OCI-M2 (cell line): ENCODE measurements at regions not wholly inside any gene's neighbourhood (a gene's known extent, or its start where the extent isn't known, plus 50 kb on each side); places are given as distances from the start of the nearest gene placed in this dataset.

ENCODE experiments used
- DNase-seq: peaks from one replicate; lab custom pipeline; 2025; ENCODE audit not compliant: unreplicated experiment; lab: John Stamatoyannopoulos, UW

DNA sequence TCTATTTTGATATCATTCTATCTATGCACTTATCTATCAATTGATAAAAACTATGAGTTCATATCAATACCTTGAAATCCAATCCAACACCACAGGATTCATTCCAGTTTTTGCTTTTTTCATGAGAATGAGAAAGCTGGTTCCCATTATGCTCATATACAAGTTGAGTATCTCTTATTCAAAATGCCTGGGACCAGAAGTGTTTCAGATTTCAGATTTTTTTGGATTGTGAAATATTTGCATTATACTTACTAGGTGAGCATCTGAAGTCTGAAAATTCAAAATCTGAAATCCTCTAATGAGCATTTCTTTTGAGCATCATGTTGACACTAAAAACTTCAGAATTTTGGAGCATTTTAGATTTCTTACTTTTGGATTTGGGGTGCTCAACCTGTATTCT is 67.8 kb upstream of the DCBLD2 start:
- no peak for DNase-seq

DNA sequence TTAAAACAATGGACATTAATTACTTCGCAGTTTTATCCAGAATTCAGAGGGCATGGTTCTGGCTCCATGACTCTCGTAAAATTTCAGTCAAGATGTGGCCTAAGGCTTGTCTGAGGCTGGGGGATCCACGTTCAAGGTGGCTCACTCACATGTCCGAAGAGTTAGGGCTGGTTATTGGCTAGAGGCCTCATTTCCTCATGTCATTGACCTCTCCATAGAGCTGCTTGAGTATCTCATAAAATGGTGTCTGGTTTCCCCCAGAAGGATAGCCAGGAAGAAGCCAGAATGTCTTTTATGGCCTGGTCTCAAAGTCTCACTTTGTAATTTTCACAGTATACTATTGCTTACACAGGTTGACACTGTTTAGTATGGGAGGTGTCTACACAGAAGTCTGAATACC is 67.3 kb upstream of the DCBLD2 start:
- no peak for DNase-seq

DNA sequence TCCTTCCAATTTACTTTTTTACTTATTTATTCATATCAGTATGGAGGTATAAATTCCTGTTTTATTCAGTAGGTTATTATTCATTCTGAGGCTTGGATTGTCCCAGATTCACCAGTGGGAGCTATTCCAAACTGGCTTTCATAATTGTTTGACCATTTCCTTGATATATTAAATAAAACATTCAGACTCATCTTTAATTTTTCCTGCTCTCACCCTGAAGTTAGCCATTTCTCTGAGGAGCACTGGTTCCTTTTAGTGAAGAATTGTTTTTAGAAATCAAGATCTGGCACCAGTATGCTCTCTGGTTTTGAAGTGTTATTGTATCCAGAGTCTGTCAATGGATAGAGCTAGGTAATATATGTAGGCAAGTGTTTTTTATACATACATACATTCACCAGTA is 66.9 kb upstream of the DCBLD2 start:
- DNase-seq, result no peak

DNA sequence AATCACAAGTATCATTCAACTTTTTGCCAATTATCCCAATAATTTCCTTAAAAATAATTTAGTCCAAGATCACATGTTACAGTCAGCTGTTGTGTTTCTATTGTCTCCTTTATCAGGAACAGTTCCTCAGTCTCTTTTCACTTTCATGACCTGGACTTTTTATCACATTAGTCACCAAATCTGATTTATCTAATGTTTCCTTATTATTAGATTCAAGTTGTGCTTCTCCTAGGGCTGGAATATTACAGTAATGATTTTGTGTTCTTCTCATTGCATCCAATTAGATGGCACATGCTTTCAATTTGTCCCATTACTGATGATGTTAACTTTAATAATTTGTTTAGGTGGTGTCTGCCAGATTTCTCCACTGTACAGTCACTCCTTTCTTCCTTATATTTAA is 66.3 kb upstream of the DCBLD2 start:
- no peak for DNase-seq

DNA sequence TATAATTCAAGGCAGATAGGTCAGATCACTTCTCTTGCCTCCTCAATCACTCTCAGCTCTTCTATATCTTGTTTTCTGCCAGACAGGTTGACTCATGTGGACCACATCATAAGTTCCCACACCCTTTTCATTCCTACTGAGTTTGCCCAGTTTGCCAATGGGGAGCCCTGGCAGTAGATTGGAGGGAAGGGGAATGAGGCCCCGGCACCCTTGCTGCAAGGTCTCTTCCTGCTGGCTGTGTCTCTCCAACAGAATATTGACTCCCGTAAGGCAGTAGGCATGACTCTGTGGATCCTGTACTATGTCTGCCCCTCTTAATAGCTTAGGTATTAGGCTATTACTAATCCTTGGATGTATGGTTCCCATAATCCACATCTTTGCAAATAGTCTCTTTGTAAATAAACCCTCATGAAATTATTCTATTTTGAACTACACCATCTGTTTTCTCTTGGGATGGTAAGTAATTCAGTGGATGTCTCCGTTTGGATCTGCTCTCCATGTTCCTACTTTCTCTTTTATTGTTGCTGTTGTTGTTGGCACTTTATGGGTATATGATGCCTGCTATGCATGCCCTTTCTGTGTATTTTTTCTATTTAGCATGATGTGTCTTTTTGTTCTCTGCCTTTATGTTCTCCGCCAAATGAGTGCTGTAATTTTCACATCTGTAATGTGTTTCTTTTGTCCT is 65.5 kb upstream of the DCBLD2 start:
- no peak for DNase-seq

DNA sequence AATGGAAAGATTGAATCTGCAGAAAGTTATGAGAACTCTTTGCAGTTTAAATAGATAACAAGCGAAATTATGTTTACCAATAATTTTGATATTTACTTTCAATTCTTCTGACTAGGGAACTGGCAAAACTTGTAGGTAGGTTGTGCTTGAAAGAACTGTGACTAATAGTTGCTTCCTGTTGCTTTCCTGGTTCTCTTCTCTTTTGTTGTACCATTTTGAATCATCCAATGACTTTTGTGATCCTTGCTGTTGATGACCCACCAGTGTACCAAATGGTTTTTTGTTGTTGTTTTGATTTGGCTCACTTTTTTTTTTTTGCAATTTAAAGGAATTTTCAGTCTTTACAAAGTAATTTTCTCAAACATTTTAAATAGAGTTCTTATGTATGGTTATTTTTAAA is 64.9 kb upstream of the DCBLD2 start:
- DNase-seq, result no peak

DNA sequence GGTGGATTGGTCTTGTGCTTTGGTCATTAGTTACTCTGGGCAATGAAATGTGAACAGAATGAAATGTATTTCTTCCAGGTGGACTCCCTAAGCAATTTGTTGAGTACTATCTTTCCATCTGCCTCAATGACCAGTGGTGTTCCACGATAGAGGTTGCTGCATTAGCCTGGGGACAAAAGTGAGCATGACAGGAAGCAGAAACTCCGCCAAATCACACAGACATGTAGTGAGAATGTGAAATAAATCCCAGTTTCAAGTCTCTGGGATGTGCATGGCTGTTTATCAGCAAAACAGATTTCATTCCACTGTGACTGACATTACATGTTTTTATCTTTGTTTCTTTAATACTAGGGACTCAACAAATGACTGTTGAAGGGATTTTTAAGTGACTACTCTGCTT is 63.3 kb upstream of the DCBLD2 start:
- DNase-seq, result no peak

DNA sequence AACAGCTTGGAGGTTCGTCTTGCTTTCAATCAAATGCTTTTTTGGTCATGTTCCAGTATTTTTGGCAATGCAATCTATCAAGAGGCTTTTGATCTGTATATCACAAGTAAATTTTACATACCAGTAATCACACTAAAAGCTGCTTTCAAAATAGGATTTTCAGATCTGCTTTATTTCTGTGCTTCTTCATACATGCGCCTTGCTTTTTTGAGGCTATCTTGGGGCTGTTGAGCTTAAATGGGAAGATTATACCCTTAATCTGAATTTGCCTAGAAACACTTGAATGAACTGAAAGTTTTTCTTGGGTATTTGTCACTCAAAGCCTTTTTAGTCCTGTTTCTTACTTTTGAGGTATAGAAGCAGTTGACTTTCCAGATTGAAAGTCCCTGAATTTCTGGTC is 62.1 kb upstream of the DCBLD2 start:
- no peak for DNase-seq

DNA sequence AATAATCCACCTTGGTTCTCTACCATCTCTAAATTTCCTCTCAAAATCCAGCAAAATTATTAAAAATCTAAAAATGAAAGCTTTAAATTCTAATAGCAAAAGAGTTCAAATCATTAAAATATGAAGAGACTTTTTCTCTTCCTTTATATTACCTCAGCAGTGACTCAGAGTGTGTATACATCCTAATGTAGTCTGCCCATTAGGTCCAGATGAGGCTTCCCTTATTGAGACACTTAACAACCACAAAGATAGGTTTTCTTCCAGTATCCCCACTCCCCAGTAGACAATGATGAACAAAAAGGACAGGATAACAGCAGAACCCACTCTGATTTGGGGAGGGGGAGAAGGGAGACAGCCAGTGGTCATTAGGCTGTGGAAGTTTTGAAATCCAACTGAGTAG is 61.5 kb upstream of the DCBLD2 start:
- DNase-seq, result no peak

DNA sequence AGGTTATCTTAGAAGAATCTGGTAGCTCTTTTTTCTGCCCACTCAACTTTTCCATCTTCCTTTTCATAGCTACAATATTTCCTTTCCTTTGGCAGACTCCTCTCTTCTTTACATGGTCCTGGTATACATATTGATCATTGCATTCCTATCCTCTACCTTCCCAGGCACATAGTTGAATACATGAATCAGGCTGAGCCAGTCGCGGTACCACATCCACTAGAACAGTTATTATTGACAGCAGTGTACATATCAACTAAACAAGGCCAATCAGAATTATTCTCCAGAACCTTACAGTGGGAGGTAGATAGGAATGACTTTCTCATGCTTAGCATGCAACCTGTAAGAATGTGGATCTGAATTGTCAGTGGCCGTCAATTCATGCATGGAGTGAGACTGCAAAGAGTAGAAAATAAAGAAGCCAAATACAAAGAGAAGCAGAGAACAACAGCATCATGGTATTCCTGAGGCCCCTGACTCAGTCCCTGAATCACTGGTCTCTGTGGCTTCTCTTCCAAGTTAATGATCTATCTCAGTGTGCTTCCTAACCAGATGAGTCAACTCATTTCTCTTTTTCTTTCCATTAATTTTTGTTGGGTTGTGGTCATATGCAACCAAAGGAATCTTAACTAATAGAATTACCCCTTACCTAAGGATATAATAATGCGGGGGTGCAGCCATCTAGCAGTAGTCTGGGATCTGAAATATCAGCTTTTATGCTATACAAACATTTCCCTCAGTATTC is 60.9 kb upstream of the DCBLD2 start:
- DNase-seq, result no peak

DNA sequence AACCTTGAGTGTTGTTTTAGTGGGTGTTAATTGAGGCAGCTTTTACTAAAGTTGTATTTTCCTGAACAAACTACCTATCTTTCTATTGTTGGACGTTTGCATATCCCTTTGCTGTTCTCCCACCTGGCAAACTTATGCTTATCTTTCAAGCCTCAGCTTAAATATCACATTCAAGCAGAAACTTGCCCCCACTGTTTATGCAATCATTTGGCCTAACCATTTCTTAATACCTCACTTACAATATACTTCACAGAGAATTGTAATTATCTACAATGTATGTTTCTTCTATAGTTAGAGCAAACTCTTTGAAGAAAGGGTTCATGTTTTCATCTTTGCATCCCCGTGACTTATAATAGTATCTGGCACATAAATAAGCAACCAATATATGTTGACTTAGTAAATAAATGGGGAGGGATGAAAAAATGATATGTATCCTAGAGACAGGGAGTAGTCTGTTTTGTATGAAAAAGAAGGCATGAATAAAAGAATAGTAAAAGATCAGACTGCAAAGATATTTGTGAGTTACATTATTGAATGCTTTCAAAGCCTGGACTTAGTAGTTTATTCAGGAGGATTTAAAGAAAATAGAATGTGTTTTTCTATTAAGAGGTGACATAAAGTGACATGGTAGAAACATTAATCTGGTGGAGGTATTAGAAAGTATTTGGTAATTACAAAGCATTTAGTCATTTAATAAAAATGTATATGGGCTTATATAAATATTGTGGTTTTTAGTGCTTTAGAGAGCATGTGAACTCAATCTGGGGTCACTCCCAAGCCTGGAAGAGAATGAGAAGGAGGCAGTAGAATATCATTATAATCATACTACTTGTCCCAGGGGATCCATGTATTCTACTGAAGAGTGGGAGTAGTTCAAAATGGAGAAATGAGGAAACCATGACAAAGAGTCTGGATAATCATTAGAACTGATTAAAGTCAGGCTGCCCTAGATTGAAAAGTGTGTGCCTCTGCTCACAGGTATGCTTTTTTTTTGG is 60.0 kb upstream of the DCBLD2 start:
- no peak for DNase-seq

DNA sequence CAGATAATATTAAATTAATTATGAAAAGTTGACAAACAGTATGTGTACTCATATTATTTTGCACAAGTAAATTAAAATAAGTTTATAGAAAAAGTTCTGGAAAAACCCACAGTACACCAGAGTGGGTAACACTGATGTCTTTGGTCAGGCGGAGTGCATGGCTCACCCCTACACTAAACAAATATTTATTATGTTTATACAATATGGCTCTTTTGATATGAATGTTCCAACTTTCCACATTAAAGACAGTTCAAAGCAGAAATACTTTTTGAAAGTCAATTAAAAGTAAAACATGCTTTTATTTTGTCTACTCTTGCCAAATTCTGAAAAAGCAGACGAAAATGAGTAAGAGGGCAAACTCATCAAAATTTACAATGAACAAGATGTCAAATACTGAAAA is 56.2 kb upstream of the DCBLD2 start:
- no peak for DNase-seq

DNA sequence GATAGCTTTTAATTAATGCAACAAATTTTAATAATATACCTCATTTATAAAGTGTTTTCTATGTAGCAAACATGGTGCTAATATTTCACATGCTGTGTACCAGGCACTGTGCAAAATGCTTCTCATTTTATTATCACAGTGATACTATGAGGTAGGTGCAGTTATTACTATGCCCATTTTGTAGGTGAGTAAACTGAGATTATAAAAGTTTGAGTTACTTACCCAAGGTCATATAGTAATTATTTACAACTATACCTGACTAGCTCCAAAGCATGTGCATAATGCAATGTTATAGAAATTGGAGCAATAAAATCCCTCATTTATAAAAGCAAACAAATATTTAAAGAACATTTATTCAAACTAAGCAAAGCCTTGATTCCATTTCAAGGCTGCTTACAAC is 54.5 kb upstream of the DCBLD2 start:
- DNase-seq, result no peak

DNA sequence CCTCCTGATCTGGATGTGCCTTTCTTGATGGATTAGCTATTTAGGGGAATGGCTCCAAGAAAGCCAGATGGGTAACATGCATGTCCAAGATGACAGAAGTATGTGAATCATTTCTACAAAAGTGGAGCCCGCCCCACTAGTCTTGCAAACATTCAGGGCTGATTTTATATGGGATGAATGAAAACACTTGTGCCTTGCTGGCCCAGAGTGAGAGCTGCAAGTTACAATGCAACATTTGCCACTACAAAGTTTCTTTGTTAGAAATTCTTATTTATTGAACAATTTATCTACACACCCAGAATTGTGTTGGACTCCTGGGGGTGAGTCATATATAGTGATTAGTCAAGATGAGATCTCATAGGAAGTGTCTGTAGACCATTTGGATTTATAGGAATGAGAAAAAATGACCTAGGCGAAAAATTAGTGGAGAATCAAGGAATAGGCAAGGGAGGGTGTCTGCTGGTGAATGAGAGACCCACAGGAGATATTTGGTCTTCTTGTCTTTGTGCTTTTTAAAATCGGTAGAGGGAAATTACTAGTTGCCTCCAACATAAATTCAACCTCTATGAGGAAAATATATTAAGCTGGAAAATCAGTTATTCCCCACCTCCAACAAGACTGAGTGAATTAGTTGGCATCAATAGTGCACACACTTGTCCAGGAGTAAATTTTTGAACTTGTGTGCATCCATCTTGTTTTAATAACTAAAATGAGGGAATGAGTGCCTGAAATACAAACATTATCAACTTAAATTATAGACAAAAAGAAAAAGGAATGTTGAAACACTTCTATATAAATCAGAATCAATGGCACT is 53.5 kb upstream of the DCBLD2 start:
- DNase-seq, result no peak

DNA sequence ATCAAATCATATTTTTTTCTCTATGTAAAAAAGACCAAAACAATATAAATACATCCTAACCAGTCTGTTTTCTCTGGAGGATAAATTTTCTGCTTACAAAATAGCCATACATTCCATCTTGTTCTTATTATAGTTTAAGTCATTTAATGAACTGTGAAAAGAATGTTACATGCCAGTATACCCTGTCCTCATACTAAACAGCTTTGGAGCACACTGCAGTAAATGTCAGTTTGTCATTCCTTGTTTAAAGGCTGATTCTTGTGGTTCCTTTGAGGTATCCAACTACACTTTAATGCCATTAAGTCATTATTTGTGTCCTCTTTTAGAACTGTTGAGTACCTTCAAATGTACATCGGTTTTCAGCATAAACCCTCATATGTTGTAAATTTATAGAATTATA is 52.7 kb upstream of the DCBLD2 start:
- no peak for DNase-seq

DNA sequence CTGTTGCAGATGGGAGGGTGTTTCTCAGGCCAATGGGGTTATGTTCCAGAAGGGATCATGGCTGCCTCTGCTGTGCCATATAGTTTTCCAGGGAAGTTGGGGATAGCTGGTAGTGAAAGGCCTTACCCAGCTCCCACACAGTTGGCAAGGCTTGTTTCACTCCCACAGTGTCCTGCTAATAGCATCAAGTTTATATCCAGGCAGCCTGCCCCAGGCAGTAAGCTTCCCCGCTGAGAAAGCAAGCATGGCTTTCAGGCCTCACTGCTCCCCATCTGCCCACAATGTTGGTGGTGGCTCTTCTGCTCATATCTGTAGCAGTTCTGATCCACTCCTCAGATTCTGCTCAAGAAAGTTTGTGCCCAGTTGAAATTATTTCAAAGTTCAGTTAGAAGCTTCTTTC is 50.9 kb upstream of the DCBLD2 start:
- DNase-seq, result no peak
